Stimulated activated CD4-positive, alpha-beta T cell treated with anti-CD3 and anti-CD28 coated beads, Interleukin-15, amount 100 ng/mL, for 1 hour (primary cell): ENCODE measurements at regions not wholly inside any gene's neighbourhood (a gene's known extent, or its start where the extent isn't known, plus 50 kb on each side); places are given as distances from the start of the nearest gene placed in this dataset.

ENCODE experiments used
- DNase-seq, 2 donors: peaks; one replicate each; pipeline ENCODE4 v3.0.0-alpha.2; 2020; ENCODE audit warnings: low read depth in 1 of 2, low spot score in 1 of 2

DNA sequence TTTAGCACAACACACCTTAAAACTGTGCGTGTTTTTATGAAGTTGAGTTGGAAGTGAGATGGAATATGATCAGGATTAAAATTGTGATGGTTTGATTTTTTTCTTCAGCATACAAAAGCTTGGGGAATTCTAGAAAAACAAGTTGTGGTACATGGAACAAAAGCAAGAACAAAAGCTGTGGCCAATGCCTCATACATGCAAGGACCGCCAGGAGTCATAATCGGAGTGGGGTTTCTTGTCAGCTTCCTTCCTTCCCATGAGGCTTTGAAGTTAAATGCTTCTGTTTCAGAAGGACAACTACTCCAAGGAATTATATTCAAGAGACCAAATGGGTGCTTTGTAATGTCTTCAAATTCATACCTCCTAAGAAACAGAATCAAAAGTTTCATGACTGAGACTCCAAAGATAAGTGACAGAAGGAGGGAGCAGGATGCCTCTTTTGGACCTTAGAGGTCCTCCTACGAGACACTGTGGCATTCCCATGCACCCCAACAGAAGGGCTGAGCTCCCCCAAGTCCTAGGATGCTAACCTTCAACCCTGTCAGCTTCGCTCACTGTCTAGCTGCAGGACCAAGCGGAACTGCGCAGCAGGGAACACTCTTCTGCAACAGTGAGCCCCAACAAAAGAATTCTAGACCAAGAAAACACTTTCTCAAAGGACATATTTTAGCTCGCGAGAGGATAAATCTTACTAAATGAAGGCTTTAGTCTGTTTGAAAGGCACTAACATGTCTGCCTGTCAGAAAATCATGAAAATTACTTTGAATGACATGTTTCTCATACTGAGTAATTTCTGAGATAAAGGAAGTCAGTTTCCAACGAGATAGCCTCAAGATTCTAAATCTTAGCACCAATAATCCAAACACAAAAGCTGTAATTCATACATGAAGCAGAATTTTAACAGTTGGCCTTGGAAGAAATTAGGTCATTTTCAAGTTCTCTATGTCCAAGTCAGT lies 108.5 kb upstream of the NHSL1 start:
- DNase-seq = no peak

- no peak for DNase-seq
Observed at GRCh38 chr6:138608896-138609295, 109.6 kb upstream of the NHSL1 start.

GRCh38 chr6:138609801-138610430 lies 110.6 kb upstream of the NHSL1 start:
- no peak for DNase-seq

GRCh38 chr6:138610816-138611215 lies 111.5 kb upstream of the NHSL1 start:
- no peak for DNase-seq

GRCh38 chr6:138614151-138614550 lies 114.9 kb upstream of the NHSL1 start:
- DNase-seq = no peak

- DNase-seq = no peak
Observed at GRCh38 chr6:138618168-138618567, 118.9 kb upstream of the NHSL1 start.

- no peak for DNase-seq
Observed at GRCh38 chr6:138620630-138621029, 121.3 kb upstream of the NHSL1 start.

DNA sequence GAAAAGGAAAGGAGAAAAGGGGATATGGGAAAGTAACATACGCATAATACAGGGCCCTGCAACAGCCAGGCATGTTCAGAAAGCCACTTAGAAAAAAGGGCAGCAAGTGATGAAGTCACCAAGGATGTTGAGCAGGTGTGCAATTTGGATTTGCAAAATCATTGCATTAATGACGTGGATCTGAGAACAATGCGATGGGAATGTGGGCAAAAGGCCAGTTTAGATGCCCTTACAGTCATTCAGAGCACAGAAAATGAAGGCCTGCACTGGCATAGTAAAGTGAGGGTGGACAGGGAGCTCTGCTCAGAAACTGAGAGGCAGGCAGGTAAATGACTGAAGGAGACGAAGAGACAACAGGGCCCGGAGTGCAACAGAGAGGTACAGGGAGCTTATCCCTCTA lies 123.7 kb upstream of the NHSL1 start:
- DNase-seq = no peak

DNA sequence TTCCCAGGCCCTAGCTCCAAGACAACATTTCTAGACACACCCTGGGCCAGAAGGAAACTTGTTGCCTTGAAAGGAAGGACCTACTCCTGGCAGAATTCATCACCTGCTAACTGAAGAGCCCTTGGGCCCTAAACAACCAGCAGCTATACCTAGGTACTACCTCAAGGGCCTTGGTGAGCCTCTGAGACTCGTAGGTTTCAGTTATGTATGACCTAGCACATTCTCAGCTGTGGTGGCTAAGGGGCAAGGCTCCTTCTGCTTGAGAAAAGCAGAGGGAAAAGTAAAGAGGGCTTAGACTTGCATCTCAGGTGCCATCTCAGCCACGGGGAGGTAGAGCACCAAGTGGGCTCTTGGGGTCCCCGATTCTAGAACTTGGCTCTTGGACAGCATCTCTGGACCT lies 132.3 kb upstream of the NHSL1 start:
- no peak for DNase-seq

DNA sequence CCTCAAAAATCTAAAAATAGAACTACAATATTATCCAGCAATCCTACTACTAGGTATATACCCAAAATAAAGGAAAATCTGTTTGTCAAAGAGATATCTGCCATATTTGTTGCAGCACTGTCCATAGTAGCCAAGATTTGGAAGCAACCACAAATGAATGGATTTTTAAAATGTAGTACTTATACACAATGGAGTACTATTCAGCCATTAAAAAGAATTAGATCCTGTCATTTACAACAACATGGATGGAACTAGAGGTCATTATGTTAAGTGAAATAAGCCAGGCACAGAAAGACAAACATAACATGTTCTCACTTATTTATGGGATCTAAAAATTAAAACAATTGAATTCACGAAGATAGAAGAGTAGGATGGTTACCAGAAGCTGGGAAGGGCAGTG lies 135.7 kb upstream of the CCDC28A start:
- no peak for DNase-seq

DNA sequence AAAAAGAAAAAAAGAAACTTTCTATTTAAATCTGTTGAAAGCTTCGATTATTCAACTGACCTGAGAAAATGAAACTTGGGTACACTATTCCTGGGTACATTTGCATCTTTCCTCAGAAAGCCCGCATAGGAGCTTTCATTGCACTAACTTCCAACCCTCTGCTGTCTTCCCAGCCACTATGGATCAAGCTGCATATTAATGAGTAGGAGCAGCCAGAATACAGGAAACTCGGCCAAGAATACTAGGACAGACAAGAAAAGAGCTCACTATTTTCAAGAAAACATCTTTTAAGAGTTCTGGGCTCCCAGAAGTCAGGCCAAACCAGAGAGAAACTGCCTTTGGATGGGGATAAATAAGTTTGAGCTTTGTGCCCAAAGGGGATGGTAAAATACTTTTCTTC lies 135.0 kb upstream of the CCDC28A start:
- no peak for DNase-seq

DNA sequence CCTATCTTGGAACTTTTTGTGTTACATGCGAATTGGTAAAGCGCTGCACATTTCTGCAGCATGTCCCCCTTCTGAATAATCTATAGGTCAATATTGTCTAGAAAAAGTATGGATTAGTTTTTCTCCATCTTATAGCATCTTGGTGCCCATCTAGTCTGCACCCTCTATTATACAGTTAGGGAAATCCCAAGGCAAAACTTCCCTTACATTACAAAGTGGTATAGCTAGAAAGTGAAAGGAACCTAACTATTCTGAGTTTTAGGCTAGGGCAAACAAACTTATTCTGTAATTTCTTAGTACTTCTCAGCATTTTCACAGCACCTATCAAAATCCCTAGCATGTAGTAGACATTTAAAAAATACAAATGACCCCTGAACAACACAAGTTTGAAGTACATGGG lies 133.5 kb upstream of the CCDC28A start:
- DNase-seq = no peak

DNA sequence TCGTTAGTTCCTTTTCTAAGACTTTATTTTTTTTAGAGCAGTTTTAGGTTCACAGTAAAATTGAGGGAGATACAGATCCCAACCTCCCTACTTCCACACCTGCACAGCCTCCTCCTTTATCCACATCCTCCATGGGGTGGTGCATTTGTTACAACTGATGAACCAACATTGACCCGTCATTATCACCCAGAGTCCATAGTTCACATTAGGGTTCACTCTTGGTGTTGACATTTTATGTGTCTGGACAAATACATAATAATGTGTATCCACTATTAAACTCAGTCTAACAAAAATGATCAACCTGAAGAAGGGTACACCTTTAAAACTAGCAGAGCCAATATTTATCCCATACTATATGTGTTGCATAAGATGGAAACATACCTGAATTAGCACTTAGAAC lies 130.4 kb upstream of the CCDC28A start:
- DNase-seq = no peak

GRCh38 chr6:138645976-138646640 lies 127.5 kb upstream of the CCDC28A start:
- no peak for DNase-seq

- no peak for DNase-seq
Observed at GRCh38 chr6:138647006-138647405, 126.6 kb upstream of the CCDC28A start.

DNA sequence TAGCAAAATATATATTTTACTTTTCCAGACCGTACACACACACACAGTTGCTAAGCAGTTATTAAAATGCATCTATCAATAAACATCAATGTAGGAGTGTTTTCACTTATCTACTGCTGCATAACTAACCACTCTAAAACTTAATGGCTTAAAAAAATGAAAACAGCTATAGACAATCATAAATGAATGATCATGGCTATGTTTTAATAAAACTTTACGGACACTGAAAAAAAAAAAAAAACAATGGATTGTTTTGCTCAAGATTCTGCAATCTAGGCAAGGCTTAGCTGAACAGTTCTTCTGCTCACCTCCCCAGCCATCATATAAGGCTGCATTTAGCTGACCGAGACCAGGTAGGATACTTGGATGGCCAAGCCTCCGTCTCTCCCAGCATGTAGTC lies 125.4 kb upstream of the CCDC28A start:
- no peak for DNase-seq

- DNase-seq = no peak
Observed at GRCh38 chr6:138651491-138651890, 122.1 kb upstream of the CCDC28A start.

GRCh38 chr6:138652824-138653223 lies 120.7 kb upstream of the CCDC28A start:
- no peak for DNase-seq

DNA sequence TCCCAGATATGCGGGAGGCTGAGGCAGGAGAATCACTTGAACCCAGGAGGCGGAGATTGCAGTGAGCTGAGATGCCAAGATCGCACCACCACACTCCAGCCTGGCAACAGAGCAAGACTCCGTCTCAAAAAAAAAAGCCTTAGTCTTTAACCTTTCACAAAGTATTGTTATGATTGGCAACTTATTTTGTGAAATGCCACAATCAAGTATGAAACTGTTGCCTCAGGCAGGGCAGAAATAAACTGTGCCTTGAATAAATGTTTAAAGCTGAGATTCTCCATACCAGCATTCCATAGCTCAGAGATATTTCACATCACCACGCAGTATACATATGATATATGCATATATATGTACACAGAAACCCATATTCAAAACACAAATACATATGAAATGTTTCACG lies 120.1 kb upstream of the CCDC28A start:
- no peak for DNase-seq

GRCh38 chr6:138654715-138655634 lies 118.6 kb upstream of the CCDC28A start:
- no peak for DNase-seq

DNA sequence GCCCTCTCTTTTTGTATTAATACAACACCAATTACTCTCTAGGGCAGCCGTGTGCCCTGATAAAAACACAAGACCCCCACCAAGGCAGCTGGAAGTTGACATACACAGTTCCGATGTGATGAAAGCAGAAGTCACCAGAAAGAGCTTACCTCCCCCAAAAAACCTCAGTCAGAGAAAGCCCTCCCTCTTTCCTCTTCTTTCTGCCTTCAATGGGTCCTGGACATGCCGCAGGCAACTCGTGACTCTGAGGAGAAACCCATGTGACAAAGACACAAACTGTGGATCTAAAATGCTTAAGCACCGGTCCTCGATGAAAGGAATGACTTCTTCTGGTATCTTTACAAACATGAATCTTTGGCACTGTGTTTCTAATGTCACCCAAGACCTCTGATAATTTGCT lies 117.7 kb upstream of the CCDC28A start:
- DNase-seq = no peak
